H9 (cell line): ENCODE measurements at regions not wholly inside any gene's neighbourhood (a gene's known extent, or its start where the extent isn't known, plus 50 kb on each side); places are given as distances from the start of the nearest gene placed in this dataset.

Source experiments
- DNase-seq: peaks from one replicate; pipeline ENCODE4 v3.0.0-alpha.2; 2017
- H2AFZ ChIP-seq: one replicate; pipeline ENCODE4 v1.6.1; 2013; ENCODE audit warnings: mild to moderate bottlenecking, low read length, control low read depth, moderate library complexity
- H2AK5ac ChIP-seq: 2 replicates; pipeline ENCODE4 v1.6.1; 2013; ENCODE audit warnings: low read length, control low read depth, mixed read lengths; ENCODE audit not compliant: insufficient read length
- H2BK120ac ChIP-seq: one replicate; pipeline ENCODE4 v1.6.1; 2013; ENCODE audit warnings: low read depth, mild to moderate bottlenecking, low read length, control low read depth, inconsistent platforms; ENCODE audit not compliant: poor library complexity, severe bottlenecking
- H2BK12ac ChIP-seq: 2 replicates; pipeline ENCODE4 v1.6.1; 2013; ENCODE audit warnings: low read length, control low read depth, mixed read lengths, low read depth; ENCODE audit not compliant: insufficient read length
- H2BK15ac ChIP-seq: 2 replicates; pipeline ENCODE4 v1.6.1; 2013; ENCODE audit warnings: low read depth, low read length, control low read depth
- H2BK20ac ChIP-seq: one replicate; pipeline ENCODE4 v1.6.1; 2013; ENCODE audit warnings: low read depth, mild to moderate bottlenecking, low read length, control low read depth, inconsistent platforms; ENCODE audit not compliant: poor library complexity, severe bottlenecking
- H2BK5ac ChIP-seq: 2 replicates; pipeline ENCODE4 v1.6.1; 2013; ENCODE audit warnings: low read length, control low read depth, mixed read lengths; ENCODE audit not compliant: insufficient read length
- H3K14ac ChIP-seq: 2 replicates; pipeline ENCODE4 v1.6.1; 2013; ENCODE audit warnings: low read length, control low read depth; ENCODE audit not compliant: insufficient read depth
- H3K18ac ChIP-seq: 2 replicates; pipeline ENCODE4 v1.6.1; 2013; ENCODE audit warnings: low read depth, mild to moderate bottlenecking, mixed read lengths, low read length, control low read depth; ENCODE audit not compliant: insufficient read length
- H3K23ac ChIP-seq: 2 replicates; pipeline ENCODE4 v1.6.1; 2013; ENCODE audit warnings: low read length, control low read depth, mixed read lengths, low read depth; ENCODE audit not compliant: insufficient read length
- H3K23me2 ChIP-seq: 2 replicates; pipeline ENCODE4 v1.6.1; 2013; ENCODE audit warnings: low read depth, mild to moderate bottlenecking, mixed read lengths, low read length, control low read depth; ENCODE audit not compliant: insufficient read length, poor library complexity, severe bottlenecking
- H3K27ac ChIP-seq: 2 replicates; pipeline ENCODE4 v1.5.1; 2013; ENCODE audit warnings: low read length, control low read depth, mixed read lengths, low read depth; ENCODE audit not compliant: insufficient read length
- H3K27me3 ChIP-seq: 2 replicates; pipeline ENCODE4 v1.6.1; 2013; ENCODE audit warnings: low read length, control low read depth, inconsistent platforms; ENCODE audit not compliant: insufficient read depth
- H3K4ac ChIP-seq: 2 replicates; pipeline ENCODE4 v1.6.1; 2013; ENCODE audit warnings: low read depth, mild to moderate bottlenecking, control low read depth, inconsistent platforms, low read length, moderate library complexity
- H3K4me1 ChIP-seq: 2 replicates; pipeline ENCODE4 v1.6.1; 2013; ENCODE audit warnings: low read length, control low read depth, inconsistent platforms; ENCODE audit not compliant: insufficient read depth
- H3K4me2 ChIP-seq: 2 replicates; pipeline ENCODE4 v1.6.1; 2013; ENCODE audit warnings: low read length, control low read depth, mixed read lengths; ENCODE audit not compliant: insufficient read length, insufficient read depth
- H3K56ac ChIP-seq: 2 replicates; pipeline ENCODE4 v1.6.1; 2013; ENCODE audit warnings: low read depth, mild to moderate bottlenecking, mixed read lengths, low read length, control low read depth; ENCODE audit not compliant: insufficient read length
- H3K79me1 ChIP-seq: 2 replicates; pipeline ENCODE4 v1.6.1; 2013; ENCODE audit warnings: low read depth, mild to moderate bottlenecking, moderate library complexity, low read length, control low read depth, inconsistent platforms; ENCODE audit not compliant: insufficient read depth, poor library complexity, severe bottlenecking
- H3K79me2 ChIP-seq: 2 replicates; pipeline ENCODE4 v1.6.1; 2013; ENCODE audit warnings: low read length, control low read depth, inconsistent platforms; ENCODE audit not compliant: insufficient read depth
- H3K9ac ChIP-seq: 2 replicates; pipeline ENCODE4 v1.6.1; 2013; ENCODE audit warnings: low read length, control low read depth, mixed read lengths; ENCODE audit not compliant: insufficient read length; ENCODE audit errors: extremely low read depth
- H3K9me3 ChIP-seq: one replicate; pipeline ENCODE4 v1.6.1; 2013; ENCODE audit warnings: low read depth, low read length, inconsistent platforms; ENCODE audit not compliant: control insufficient read depth
- H3T11ph ChIP-seq: one replicate; pipeline ENCODE4 v1.6.1; 2013; ENCODE audit warnings: mild to moderate bottlenecking, low read length, control low read depth, inconsistent platforms
- H4K20me1 ChIP-seq: one replicate; pipeline ENCODE4 v1.6.1; 2013; ENCODE audit not compliant: control insufficient read depth, insufficient read length, insufficient read depth
- H4K5ac ChIP-seq: 2 replicates; pipeline ENCODE4 v1.6.1; 2013; ENCODE audit warnings: low read depth, mild to moderate bottlenecking, mixed read lengths, low read length, control low read depth; ENCODE audit not compliant: insufficient read length
- H4K8ac ChIP-seq: replicated peaks from 2 replicates; pipeline ENCODE4 v1.6.1; 2013; ENCODE audit warnings: low read length, control low read depth, mixed read lengths, low read depth; ENCODE audit not compliant: insufficient read length
- H4K91ac ChIP-seq: 2 replicates; pipeline ENCODE4 v1.6.1; 2013; ENCODE audit warnings: low read depth, mild to moderate bottlenecking, moderate library complexity, mixed read lengths, low read length, control low read depth; ENCODE audit not compliant: insufficient read length
- H3K27ac Mint-ChIP-seq, 3 experiments: 2 replicates in 2 of 3; 3 replicates in 1 of 3; pipeline ENCODE4 v1.8.0; 2020 to 2021; ENCODE audit warnings: mixed read lengths in 3 of 3, mild to moderate bottlenecking in 1 of 3, moderate library complexity in 1 of 3
- H3K27me3 Mint-ChIP-seq: 2 replicates; pipeline ENCODE4 v1.8.0; 2021; ENCODE audit warnings: low read depth, mild to moderate bottlenecking, moderate library complexity, mixed read lengths
- H3K36me3 Mint-ChIP-seq, 3 experiments: 2 replicates in 2 of 3; 3 replicates in 1 of 3; pipeline ENCODE4 v1.8.0; 2020 to 2021; ENCODE audit warnings: low read depth in 3 of 3, mixed read lengths in 3 of 3; ENCODE audit not compliant: insufficient read depth in 1 of 3
- H3K4me1 Mint-ChIP-seq, 2 experiments: 2 replicates each; pipeline ENCODE4 v1.8.0; 2020; ENCODE audit warnings: mixed read lengths in 2 of 2
- H3K4me3 Mint-ChIP-seq, 2 experiments: 2 replicates in 1 of 2; 3 replicates in 1 of 2; pipeline ENCODE4 v1.8.0; 2020 to 2021; ENCODE audit warnings: mild to moderate bottlenecking in 2 of 2, mixed read lengths in 2 of 2, moderate library complexity in 1 of 2
- H3K9me3 Mint-ChIP-seq, 2 experiments: 2 replicates in 1 of 2; 3 replicates in 1 of 2; pipeline ENCODE4 v1.8.0; 2020; ENCODE audit warnings: mild to moderate bottlenecking in 2 of 2, mixed read lengths in 2 of 2, moderate library complexity in 1 of 2
- CTCF ChIP-seq: fragments of 200-600 bp; sonication (generic); conservative IDR thresholded peaks from 3 replicates; pipeline ENCODE4 v1.8.0; 2021; ENCODE audit warnings: antibody characterized with exemption, mild to moderate bottlenecking
- WGBS: extraction: QIAGEN DNeasy Blood & Tissue Kit; methylation state at CpG from one replicate; pipeline ENCODE4 v1.1.7; 2013; ENCODE audit warnings: missing lambda C conversion rate, low lambda C conversion rate, mixed read lengths; ENCODE audit not compliant: insufficient read length; ENCODE audit errors: extremely low coverage; 5-methylcytosine and 5-hydroxymethylcytosine counted together

GRCh38 chr1:4053774-4054173 lies 153.7 kb upstream of the C1orf174 start:
- H3K27ac Mint-ChIP-seq = no peak overlapping the region
- H3K4me3 Mint-ChIP-seq = no peak overlapping the region
- H3K27ac ChIP-seq = no peak overlapping the region
- no peaks in the 10 kb centered on the region for H3K9me3 Mint-ChIP-seq
- H3K14ac ChIP-seq = no peak overlapping the region
- no peaks in the 10 kb centered on the region for H4K20me1 ChIP-seq
- H3K18ac ChIP-seq = no peak overlapping the region
- WGBS = no CpG with 5 or more reads among the region's 5 CpGs
- no peak overlapping the region for H4K5ac ChIP-seq
- H4K91ac ChIP-seq = no peak overlapping the region
- H2AK5ac ChIP-seq = no peak overlapping the region
- TF ChIP-seq CTCF = no peak
- no peak overlapping the region for H3T11ph ChIP-seq
- H3K23ac ChIP-seq = no peak overlapping the region
- H3K27me3 ChIP-seq = no peaks in the 10 kb centered on the region
- H3K36me3 Mint-ChIP-seq = no peaks in the 10 kb centered on the region; a peak in 1 of 7 replicates
- no peak overlapping the region for H2AFZ ChIP-seq
- DNase-seq = no peak
- H3K79me1 ChIP-seq = no peaks in the 10 kb centered on the region
- H3K9ac ChIP-seq = no peak overlapping the region
- no peak overlapping the region for H2BK120ac ChIP-seq
- H3K4me1 ChIP-seq = no peaks in the 10 kb centered on the region
- H2BK15ac ChIP-seq = no peak overlapping the region
- H3K23me2 ChIP-seq = no peaks in the 10 kb centered on the region
- H2BK12ac ChIP-seq = no peak overlapping the region
- no peak overlapping the region for H3K56ac ChIP-seq
- H2BK20ac ChIP-seq = no peak overlapping the region
- H3K79me2 ChIP-seq = no peaks in the 10 kb centered on the region
- no peaks in the 10 kb centered on the region for H3K9me3 ChIP-seq
- peaks cover 4% of the 10 kb centered on the region; the same call in 1 of the 2 replicates for H3K27me3 Mint-ChIP-seq
- H2BK5ac ChIP-seq = no peak overlapping the region
- no peak overlapping the region for H4K8ac ChIP-seq
- H3K4ac ChIP-seq = no peak overlapping the region
- no peak overlapping the region for H3K4me2 ChIP-seq
- H3K4me1 Mint-ChIP-seq = peaks cover 3 to 15% of the 10 kb centered on the region in 2 experiments; a peak in 2 of 4 replicates
